Effector memory CD4-positive, alpha-beta T cell (primary cell): ENCODE measurements at regions not wholly inside any gene's neighbourhood (a gene's known extent, or its start where the extent isn't known, plus 50 kb on each side); places are given as distances from the start of the nearest gene placed in this dataset.

Source experiments
- DNase-seq, 3 donors: peaks; one replicate each; pipeline ENCODE4 v3.0.0-alpha.2; 2020
- H3K27ac ChIP-seq: 2 replicates; pipeline ENCODE4 v1.7.0; 2013; ENCODE audit warnings: mild to moderate bottlenecking, low read length, moderate library complexity; ENCODE audit not compliant: insufficient read depth, poor library complexity, severe bottlenecking
- H3K27me3 ChIP-seq: replicated peaks from 2 replicates; pipeline ENCODE4 v1.7.0; 2013; ENCODE audit warnings: mild to moderate bottlenecking, low read length; ENCODE audit not compliant: insufficient read depth, control insufficient read depth, poor library complexity, severe bottlenecking
- H3K36me3 ChIP-seq: 2 replicates; pipeline ENCODE4 v1.7.0; 2013; ENCODE audit warnings: mild to moderate bottlenecking, low read length, moderate library complexity; ENCODE audit not compliant: control insufficient read depth, insufficient read depth
- H3K4me1 ChIP-seq: 2 replicates; pipeline ENCODE4 v1.7.0; 2013; ENCODE audit warnings: low read length, mild to moderate bottlenecking; ENCODE audit not compliant: control insufficient read depth, insufficient read depth, poor library complexity, severe bottlenecking
- H3K4me3 ChIP-seq: 2 replicates; pipeline ENCODE4 v1.7.0; 2013; ENCODE audit warnings: low read length, low read depth, mild to moderate bottlenecking; ENCODE audit not compliant: insufficient read depth, poor library complexity, severe bottlenecking
- H3K9me3 ChIP-seq: 2 replicates; pipeline ENCODE4 v1.7.0; 2013; ENCODE audit warnings: mild to moderate bottlenecking, low read length, moderate library complexity; ENCODE audit not compliant: control insufficient read depth

- Histone ChIP-seq H3K4me3 (no peak overlapping the region), H3K27me3 (no peaks in the 10 kb centered on the region), H3K4me1 (no peaks in the 10 kb centered on the region), H3K36me3 (no peaks in the 10 kb centered on the region), H3K9me3 (no peaks in the 10 kb centered on the region), H3K27ac (no peak overlapping the region)
- no peak for DNase-seq
Measured at GRCh38 chr6:150806790-150807189, 58.7 kb upstream of the MTHFD1L start.

- H3K36me3 ChIP-seq: no peaks in the 10 kb centered on the region
Measured at GRCh38 chr6:150813319-150813992, 52.0 kb upstream of the MTHFD1L start.

GRCh38 chr6:150813993-150814359 is 51.5 kb upstream of the MTHFD1L start:
- DNase-seq: no peak
- H3K36me3 ChIP-seq: no peaks in the 10 kb centered on the region
- no peak overlapping the region for H3K27ac ChIP-seq
- H3K9me3 ChIP-seq: no peaks in the 10 kb centered on the region
- no peaks in the 10 kb centered on the region for H3K27me3 ChIP-seq
- no peaks in the 10 kb centered on the region for H3K4me1 ChIP-seq
- H3K4me3 ChIP-seq: no peak overlapping the region

More at GRCh38 chr6:150813319-150813992, 52.0 kb upstream of the MTHFD1L start:
- Histone ChIP-seq H3K4me1 (no peaks in the 10 kb centered on the region), H3K27me3 (no peaks in the 10 kb centered on the region), H3K4me3 (no peak overlapping the region), H3K27ac (no peak overlapping the region), H3K9me3 (no peaks in the 10 kb centered on the region)
- DNase-seq: no peak
